GM08714 (cell line): ENCODE measurements at regions not wholly inside any gene's neighbourhood (a gene's known extent, or its start where the extent isn't known, plus 50 kb on each side); places are given as distances from the start of the nearest gene placed in this dataset.

Source experiments
- H3K4me3 ChIP-seq: fragments of 200-500 bp; sonication (Bioruptor generic); 2 replicates; pipeline ENCODE4 v1.5.1; 2014; ENCODE audit warnings: mild to moderate bottlenecking, low read length, inconsistent platforms
- ZNF274 ChIP-seq: IDR thresholded peaks from 2 replicates; pipeline ENCODE4 v1.6.1; 2012; ENCODE audit warnings: mild to moderate bottlenecking, low read depth, low read length

- peak overlapping the region; percentile 86 for H3K4me3 ChIP-seq
- no peak for TF ChIP-seq ZNF274
These were observed 202.6 kb upstream of the FOXN3 start for GRCh38 chr14:89619596-89619995.

DNA sequence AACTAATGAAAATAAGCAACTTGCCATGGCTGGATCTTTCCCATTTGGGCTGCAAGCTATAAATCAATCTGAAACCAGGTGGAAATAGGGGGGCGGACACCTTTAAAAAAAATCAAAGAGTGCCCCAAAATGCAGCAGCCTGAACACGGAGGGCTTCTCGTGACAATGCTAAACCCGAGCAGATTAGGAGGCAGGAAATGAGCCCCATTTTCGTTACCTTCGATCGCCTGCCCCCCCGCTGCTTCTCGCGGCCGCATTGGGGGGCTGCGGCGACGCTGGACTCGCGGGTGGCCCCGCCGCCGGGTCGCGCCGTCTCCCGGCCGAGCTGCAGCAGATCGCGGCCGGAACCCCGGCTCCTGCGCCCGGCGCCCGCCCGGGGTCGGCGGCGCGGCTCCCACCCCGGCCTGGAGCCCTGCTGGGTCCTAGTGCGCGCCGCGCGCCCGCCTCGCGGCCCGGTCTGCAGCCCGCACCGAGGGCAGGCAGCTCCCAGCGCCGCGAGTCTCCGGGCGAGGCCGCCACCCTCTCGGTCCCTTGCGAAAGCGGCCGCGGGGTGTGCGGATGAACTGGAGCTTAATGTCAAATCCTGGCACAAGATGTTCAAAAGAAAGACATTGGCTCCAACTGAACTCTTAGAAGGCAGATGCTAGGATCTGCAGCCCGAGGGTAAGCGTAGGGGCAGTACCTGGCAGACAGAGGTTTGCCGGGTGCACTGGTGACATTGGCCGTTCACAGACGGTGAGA lies 201.9 kb upstream of the FOXN3 start:
- H3K4me3 ChIP-seq, result peak overlapping the region; percentile 86
- no peak for TF ChIP-seq ZNF274

GRCh38 chr14:89618330-89618708 lies 201.3 kb upstream of the FOXN3 start:
- peak overlapping the region; percentile 86 for H3K4me3 ChIP-seq
- TF ChIP-seq ZNF274, result no peak

GRCh38 chr14:89617481-89618329 lies 200.7 kb upstream of the FOXN3 start:
- H3K4me3 ChIP-seq, result peak overlapping the region; percentile 86
- TF ChIP-seq ZNF274, result no peak

GRCh38 chr14:89616852-89617341 lies 199.9 kb upstream of the FOXN3 start:
- no peak for TF ChIP-seq ZNF274
- peak overlapping the region; percentile 86 for H3K4me3 ChIP-seq

DNA sequence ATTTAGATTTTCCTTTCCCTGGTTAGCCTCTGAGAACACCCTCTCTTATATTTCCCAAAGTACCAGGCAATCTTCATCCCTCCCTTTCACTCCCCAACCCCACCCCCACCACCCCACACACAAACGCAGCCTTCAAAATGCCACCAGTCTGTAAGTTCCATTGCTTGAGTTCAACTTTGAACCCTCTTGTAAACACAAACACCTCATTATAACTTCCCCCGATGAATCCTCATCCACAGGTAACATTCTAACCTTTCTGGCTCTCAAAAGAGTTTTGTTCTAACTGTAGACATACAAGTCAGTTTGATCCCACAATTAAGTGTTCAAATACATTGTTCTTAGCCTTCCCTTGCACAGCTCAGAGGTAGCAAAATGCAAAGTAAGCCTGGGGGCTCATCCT lies 199.4 kb upstream of the FOXN3 start:
- no peak for TF ChIP-seq ZNF274
- H3K4me3 ChIP-seq, result peak overlapping the region; percentile 41

DNA sequence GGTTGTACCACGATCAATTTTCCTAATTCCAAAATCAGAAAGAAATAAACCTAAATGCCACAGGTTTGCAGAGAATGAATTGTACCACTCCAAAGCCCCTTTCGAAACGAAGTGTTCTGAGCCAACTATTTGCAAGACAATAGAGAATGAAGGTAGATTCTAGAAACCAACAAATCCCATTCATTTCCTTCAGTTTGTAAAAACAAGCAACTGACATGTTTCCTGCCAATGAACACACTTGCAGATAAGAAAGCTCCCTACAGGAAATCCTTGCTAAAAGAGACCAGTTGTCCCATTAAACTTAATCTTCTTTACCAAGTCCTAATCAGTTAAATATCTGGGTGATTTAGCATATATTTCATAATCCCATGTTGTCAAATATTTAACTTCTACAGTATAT lies 198.4 kb upstream of the FOXN3 start:
- no peak overlapping the region for H3K4me3 ChIP-seq
- TF ChIP-seq ZNF274, result no peak

DNA sequence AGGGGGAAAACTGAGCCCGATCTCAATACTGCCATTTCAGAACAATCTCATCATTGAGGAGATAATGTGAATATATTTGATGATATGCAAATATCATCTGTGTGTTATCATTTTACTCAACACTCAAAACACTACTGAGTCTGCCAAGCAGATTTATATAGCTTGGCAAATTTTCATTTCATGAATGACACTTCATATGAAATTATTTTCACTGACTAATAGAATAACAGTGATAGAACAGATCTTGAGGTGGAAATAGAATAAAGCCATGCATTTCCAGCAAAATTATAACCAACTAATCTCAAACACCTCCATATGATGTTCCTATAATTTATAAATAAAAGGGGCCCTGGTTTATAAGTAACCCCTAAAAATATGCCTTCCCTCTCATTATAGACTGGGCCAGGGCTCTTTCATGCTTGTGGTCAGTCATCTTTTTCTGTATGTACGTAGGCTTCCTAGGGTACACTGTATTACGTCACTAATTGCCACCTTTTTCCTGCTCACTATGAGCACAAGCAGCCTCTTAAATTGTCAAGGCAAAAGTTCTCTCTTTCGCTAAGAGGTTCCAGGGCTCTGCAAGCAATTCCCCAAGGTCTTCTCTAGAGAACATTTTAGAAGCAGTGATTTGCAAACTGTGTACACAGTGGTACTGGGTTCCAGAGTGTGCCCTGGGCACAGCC lies 197.1 kb upstream of the FOXN3 start:
- H3K4me3 ChIP-seq, result no peak overlapping the region
- no peak for TF ChIP-seq ZNF274

DNA sequence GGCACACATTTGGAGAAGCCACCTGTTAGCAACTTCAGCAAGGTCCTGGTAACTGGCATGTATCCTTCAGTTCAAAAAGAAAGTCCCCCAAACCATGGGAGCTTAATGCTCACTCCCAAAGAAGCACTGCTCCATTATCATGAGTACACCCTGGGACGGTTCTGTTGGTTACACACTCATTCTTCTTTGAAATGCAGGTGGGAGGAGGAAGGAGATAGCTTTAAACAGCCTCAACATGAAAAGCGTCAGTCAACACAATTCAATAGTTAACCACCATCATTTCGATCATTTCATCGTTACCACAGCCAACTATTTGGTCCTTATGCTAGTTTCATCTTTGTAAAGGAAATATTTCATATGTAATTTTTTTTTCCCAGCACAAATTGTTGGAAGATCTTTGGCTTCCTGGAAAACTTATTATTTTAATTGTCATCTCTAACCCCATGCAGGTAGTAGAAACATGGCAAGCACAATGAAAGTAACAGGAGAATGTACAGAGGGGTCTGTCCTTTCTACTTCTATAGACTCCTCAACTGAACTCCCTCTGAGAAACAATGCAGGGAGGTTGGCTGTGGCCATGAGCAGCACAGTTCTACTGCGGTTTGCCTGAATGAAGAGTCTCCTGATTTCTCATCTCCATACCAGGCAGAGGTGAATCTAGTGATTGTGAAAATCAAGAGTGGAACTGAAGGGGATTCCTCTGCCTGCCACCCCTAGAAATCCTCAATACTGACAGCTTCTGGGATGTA lies 196.4 kb upstream of the FOXN3 start:
- H3K4me3 ChIP-seq, result no peak overlapping the region; the same call in 1 of the 2 replicates
- no peak for TF ChIP-seq ZNF274

GRCh38 chr14:89609500-89610100 lies 192.6 kb upstream of the FOXN3 start:
- no peak for TF ChIP-seq ZNF274
- no peak overlapping the region for H3K4me3 ChIP-seq

DNA sequence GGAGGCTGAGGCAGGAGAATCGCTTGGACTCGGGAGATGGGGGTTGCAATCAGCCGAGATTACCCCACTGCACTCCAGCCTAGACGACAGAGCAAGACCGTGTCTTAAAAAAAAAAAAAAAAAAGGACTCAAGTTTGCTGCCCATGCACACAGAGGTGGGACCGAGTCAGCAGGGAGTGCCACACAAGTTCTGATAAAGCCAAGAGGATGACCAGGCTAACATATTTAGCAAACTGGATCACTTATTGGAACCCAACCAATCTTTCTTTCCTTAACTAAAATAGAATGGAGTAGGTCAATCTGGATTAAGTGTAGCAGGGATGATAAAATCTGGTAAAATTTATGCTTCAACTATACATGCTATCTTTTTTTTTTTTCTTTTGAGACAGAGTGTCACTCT lies 190.4 kb upstream of the FOXN3 start:
- no peak for TF ChIP-seq ZNF274
- no peak overlapping the region for H3K4me3 ChIP-seq

- no peak for TF ChIP-seq ZNF274
- H3K4me3 ChIP-seq, result no peak overlapping the region
These were observed 187.0 kb upstream of the FOXN3 start for GRCh38 chr14:89603938-89604480.
